Activated CD8-positive, alpha-beta memory T cell treated with anti-CD3 and anti-CD28 coated beads for 36 hours (primary cell): ENCODE measurements at regions not wholly inside any gene's neighbourhood (a gene's known extent, or its start where the extent isn't known, plus 50 kb on each side); places are given as distances from the start of the nearest gene placed in this dataset.

Source experiments
- CTCF ChIA-PET: fragments of 350-600 bp; sonication (Branson Sonifier 250); formaldehyde crosslinking; loops from one replicate; lab custom pipeline; 2021; ENCODE audit warnings: antibody characterized with exemption; lab: Charles Lee
- POLR2A ChIA-PET: fragments of 350-600 bp; sonication (Branson Sonifier 250); formaldehyde crosslinking; loops from one replicate; lab custom pipeline; 2021; ENCODE audit warnings: antibody characterized with exemption; lab: Charles Lee

DNA sequence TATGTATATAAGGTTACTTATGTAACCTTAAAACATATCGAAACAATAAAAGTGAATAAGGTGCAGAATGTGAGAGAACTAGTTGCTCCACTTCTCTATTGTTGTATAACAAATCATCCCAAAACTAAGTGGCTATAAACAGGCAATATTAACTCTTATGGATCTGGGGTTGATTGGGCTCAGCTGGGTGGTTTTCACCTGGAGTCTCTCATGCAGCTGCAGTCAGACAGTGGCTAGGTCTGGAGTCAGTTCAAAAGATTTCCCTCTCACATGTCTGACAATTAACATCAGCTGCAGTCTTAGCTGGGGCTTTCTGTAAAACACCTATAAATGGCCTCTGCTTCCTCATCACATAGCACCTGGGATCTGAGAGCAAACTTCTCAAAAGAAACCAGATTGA lies 288.4 kb upstream of the SASH1 start:
- ChIA-PET CTCF (no interaction called here), POLR2A (no interaction called here)

DNA sequence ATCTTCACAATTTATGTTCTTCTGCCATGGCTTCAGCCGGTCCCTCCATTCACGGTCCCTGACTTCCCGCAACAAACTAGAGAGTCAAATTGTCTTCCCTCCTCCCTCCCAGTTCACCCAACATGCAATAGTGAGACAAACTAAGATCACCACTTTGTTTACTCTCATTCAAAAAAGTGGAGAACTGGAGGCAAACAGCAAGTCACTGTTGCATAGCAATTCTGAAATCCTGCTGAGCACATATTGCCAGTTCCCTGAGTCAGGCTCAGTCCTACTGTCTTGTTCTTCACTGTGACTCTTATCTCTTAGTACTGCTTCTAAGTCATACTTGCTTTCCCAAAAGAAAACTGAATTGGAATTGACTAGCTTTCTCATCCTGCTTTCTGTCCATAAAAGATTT lies 287.2 kb upstream of the SASH1 start:
- CTCF ChIA-PET, result no interaction called here
- POLR2A ChIA-PET, result no interaction called here

DNA sequence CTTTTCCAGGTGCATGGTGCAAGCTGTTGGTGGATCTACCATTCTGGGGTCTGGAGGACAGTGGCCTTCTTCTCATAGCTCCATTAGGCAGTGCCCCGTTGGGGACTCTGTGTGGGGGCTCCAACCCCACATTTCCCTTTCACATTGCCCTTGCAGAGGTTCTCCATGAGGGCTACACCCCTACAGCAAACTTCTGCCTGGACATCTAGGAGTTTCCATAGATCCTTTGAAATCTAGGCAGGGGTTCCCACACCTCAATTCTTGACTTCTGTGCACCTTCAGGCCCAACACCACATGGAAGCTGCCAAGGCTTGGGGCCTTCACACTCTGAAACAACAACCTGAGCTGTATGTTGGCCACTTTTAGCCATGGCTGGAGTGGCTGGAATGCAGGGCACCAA lies 282.8 kb upstream of the SASH1 start:
- CTCF ChIA-PET, result no interaction called here
- POLR2A ChIA-PET, result no interaction called here

DNA sequence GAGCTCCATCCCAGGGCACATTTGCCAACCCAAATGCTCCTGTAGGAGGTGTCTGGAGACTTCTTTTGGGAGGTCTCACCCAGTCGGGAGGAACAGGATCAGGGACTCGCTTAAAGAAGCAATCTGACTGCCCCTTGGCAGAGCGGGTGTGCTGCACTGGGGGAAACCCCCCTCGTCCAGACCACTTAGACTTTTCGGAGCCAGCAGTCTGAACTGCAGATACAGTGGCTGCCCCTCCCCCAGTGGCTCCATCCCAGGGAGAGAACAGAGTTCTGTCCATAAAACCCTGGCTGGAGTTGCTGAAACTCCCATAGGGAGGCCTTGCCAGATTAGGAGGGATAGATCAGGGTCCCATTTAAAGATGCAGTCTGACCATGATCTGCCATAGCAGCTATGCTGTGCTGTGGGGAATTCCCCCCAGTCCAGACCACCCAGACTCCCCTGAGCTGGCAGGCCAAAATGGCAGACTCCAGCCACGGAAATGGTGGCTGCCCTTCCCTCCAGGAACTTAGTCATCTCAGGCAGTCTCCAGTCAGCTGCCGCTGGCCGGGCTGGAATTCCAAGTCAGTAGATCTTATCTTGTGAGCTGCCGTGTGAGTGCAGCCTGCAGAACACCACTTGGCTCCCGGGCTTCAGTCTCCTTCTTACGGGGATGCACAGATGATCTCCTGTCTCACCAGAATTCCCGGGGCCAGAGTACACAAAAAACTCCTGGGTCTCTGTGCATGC lies 278.1 kb upstream of the SASH1 start:
- ChIA-PET POLR2A (no interaction called here), CTCF (no interaction called here)

DNA sequence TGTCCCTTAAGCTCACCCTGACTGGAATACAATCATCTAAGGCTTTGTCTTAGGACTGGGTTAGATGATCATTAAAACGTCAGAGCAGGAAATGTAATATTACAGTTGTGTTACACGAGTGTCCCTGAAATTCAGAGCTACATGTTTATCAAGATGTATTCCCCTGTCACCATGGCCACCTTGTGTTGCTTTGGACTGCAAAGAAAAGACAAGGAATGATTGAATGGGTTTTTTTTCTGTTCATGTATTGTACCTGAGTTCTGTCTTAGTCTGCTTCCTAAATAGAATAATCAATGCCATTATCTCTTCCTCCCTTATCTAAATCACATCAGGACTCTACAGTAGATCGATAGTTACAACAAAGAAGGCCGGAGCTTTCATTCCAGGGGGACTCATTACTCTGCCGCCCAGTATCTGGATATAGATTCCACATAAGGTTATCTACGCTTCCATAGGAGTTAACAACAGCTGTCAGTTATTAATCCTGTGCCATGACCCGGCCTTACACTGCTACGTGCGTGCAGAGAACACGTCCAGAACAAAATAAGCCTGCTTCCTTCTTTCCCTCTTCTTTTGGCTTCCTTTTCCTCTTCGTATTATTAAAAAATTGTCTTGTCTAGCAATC lies 274.1 kb upstream of the SASH1 start:
- ChIA-PET POLR2A (no interaction called here), CTCF (no interaction called here)

DNA sequence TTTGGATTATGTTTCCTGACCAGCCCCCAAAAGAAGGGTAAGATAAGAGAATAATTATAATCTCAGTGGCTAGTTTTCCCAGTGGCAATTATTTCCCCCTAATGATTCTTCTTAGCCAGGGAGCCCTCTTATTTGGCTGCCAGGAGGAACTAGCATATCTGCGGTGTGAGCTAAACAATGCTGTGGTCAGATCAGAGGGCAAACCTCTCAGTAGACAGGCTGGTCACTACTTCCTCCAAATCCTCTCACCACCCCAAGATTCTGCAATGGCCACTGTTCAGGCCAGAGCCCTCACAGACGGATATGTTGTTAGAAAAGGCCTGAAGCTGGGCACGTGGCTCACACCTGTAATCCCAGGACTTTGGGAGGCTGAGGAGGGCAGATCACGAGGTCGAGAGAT lies 273.4 kb upstream of the SASH1 start:
- CTCF ChIA-PET, result no interaction called here
- POLR2A ChIA-PET, result no interaction called here

DNA sequence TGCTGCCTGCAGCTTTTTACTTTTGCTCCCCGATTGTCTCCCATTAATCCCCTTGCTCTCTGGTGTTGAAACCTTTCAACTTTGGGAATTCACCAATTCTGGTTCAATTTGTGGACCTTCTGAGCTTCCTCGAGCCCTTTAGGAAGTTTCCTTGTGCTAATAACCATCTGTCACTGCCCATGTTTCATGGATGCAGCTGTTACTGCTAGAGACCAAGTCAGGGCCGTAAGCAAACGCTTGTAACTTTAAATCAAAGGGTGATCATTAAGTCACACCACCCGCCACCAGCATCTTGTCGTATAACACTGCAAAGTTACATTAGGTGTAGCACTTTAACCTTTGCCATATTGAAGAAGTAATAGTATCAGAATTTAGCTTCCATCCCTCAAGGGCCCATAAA lies 268.3 kb upstream of the SASH1 start:
- ChIA-PET POLR2A (no interaction called here), CTCF (no interaction called here)

DNA sequence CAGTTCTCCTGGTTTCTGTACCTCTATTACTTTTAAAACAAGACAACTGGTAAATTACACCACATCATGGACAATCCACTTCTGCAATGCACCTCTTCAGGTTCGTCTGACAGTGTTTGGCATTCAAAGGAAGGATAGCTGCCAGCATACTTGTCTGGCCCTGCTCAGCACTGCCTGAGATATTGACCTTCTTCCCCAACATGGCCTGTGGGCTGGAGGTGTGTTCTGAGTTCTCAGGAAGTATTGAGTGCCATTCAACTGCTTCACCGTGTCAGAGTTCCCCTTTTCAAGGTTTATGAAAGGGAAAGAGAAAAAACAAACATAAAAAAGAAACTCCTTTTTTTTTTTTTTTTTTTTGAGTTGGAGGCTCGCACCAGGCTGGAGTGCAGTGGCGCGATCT lies 267.9 kb upstream of the SASH1 start:
- POLR2A ChIA-PET, result no interaction called here
- CTCF ChIA-PET, result no interaction called here

DNA sequence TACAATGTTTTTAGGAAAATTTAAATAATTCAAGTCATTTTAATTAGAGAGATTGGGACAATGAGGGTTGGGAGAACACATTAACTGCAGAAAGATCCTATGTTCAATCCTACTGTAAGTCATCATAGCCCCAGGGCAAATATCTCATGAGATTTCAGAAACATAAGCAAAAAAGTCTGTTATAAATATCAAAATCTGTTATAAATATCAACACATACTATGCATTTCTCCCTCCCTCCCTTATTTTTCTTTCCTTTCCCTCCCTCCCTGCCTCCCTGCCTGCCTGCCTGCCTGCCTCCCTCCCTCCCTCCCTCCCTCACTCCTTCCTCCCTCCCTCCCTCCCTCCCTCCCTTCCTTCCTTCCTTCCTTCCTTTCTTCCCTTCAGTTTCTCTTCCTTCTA lies 267.3 kb upstream of the SASH1 start:
- POLR2A ChIA-PET, result no interaction called here
- CTCF ChIA-PET, result no interaction called here

DNA sequence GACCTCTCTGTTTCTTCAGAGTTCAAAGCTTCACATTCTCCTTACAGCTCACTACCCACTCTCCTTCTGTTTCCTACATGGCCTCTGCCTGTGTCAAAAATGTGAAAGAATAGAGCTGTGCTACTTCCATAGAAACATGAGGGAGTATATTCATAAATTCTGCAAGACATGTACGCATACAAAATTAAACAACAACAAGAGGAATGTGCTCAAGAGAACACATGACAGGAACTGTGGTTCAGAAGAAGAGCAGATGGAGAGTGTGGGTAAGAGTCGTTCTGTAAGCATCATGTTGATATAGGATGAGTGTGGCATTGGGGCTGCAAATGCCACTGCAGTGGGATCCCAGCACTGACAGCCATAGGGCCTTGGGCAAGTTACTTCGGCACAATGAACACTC lies 266.6 kb upstream of the SASH1 start:
- ChIA-PET CTCF (no interaction called here), POLR2A (no interaction called here)

DNA sequence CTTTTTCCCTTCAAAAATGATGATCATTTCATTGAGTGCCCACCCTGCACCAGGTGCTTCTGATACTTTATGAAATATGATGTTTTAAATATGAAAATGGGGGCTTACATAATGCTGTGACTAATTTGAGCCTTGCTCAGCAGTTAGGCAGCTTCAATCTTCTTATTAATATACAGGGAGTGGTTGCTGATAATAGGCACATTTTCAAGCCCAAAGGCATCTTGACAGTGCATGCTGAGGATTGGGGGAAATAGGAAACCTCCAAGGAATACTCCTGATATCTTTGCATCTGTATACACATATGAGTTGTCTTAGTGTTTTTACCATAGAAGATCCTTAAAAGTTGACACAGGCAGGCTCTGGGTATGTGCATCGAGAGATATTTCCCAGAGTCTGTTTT lies 262.3 kb upstream of the SASH1 start:
- ChIA-PET POLR2A (no interaction called here), CTCF (no interaction called here)

DNA sequence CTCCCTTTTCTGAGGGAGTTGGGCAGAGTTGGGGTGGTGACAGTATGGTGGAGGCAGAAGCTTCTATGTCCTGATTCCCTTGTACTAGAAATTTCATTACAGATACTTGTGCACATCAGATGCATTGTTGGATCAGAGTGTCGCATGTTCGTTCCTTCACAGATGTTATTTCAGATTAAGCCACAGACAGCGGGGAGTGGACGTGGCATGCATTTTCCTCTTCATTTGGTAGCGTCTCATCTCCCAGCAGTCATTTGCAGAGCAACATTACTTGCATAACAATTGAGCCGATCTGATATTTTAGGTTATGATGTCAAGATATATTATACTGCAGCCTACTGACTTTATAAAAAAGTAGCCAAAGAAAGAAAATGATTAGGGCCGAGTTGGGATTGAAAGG lies 261.6 kb upstream of the SASH1 start:
- ChIA-PET POLR2A (no interaction called here), CTCF (no interaction called here)

DNA sequence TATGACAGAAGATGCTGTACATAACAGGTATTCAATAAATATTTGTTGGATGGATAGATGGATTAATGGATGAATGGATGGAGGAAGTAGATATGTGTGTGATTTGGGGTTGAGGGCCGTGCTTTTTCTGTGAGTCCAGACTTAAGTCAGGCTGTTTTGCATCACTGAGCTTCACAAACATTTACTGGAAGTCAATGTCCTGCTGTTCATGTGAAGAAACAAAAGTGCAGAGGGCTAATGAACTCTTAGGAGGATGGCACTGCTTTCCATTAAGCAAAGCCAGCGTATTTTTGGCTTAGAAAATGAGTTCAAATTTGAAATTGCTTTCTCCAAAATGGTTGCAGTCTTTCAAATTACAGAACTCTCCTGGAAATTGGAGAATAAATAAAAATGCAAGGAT lies 260.6 kb upstream of the SASH1 start:
- POLR2A ChIA-PET, result no interaction called here

DNA sequence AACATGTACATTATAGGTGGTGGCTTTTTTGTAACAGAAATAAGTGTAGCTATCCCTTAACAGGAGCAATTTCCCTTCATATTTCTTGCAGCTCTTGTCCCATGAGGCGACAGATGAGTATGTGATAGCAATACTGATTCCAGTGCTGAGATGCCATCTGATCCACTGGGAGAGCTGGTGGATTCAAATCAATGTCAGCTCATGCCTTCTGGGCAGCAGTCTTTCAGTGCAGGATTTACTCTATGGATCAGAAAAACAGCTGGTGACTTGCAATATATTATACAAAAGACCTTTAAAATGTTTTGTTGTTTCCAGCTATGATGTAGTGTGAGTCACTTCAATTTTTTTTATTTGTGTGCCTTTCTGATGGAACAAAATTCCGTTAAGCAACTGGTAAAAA lies 259.9 kb upstream of the SASH1 start:
- CTCF ChIA-PET, result no interaction called here
- POLR2A ChIA-PET, result no interaction called here

More for the DNA sequence above, 260.6 kb upstream of the SASH1 start:
- CTCF ChIA-PET, result no interaction called here

DNA sequence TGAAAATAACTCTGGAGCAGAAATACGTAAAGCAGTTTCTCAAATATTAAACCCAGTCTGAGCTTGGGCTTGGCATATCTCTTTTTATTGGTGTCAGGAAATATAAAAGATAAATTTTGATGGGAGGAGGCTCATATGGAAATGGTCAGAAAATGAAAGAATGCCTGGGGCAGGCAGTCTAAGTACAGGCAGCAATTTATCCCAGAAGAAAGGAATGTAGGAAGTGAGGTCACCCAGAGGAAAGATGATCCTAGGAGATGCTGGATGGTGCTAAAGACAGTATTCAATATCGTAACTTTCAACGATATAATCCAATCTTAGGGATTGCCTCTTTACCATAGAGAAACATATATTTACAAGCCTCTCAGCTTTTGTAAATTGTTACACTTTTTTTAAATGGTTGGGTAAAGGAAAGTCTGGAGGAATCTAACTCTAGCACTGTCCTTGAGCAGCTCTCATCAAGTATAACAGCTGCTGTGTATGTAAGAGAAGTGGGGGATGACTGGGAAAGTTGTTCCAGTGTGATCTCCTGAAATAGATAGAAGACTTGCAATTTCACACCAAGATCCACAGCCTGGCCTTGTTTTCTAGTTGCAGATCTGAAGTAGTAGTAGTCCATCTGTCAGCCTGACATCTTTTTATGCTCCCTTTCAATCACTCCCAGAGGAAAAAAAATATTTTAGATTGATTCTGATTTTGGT lies 256.9 kb upstream of the SASH1 start:
- ChIA-PET CTCF (no interaction called here), POLR2A (no interaction called here)

DNA sequence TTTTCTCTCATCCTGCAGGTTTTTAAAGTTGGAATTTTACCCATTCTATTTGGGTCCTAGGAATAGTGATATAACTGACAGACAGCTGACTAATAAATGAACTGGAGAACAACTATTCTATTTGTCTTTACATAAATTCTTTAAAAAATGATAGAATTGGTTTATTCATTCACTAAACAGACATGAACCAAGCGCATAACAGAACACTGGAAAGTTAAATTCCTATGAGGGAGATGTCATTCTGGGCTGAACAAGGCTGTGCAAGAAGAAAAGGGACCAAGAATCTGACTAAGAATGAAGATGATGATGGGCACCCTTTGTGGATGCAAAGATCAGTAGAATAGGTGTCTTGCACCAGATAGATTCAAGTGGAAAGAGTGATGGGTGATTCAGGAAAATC lies 256.3 kb upstream of the SASH1 start:
- ChIA-PET POLR2A (no interaction called here), CTCF (no interaction called here)

DNA sequence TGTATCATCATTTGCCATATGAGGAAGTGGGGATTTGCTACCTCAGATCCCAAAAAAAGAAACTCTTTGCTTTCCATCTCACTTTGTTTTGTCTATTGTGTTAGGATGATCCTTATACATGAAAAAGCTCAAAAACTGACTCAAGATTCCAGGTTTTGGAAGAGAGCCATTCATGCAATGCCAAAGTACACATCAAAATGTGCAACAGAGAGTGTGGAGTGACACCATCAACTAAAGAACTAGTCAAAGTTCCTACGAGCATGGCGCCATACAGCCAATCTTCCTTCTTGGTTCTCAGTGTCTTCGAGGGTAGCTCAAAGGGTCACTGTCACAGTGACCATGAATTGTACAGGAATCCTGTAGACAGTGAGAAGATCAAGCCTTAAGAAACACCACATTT lies 255.8 kb upstream of the SASH1 start:
- CTCF ChIA-PET, result no interaction called here
- POLR2A ChIA-PET, result no interaction called here

DNA sequence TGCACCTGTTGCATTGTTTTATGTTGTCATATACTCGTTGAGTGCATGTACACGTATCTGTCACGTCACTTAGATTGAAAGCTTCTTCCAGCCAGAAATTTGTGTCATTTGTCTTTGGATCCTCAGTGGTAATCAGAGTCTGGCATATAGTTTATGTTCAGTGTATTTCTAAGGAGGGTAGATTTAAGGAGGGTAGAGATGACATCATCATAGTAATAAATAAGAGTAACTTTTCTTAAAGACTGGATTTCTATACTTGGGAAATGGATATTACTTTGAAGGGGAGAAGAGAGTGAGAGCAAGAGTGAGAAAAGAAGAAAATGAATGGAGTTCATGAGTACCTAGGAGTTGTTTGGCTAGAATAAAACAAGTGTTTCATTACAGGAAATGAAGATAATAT lies 255.0 kb upstream of the SASH1 start:
- ChIA-PET POLR2A (no interaction called here), CTCF (no interaction called here)

DNA sequence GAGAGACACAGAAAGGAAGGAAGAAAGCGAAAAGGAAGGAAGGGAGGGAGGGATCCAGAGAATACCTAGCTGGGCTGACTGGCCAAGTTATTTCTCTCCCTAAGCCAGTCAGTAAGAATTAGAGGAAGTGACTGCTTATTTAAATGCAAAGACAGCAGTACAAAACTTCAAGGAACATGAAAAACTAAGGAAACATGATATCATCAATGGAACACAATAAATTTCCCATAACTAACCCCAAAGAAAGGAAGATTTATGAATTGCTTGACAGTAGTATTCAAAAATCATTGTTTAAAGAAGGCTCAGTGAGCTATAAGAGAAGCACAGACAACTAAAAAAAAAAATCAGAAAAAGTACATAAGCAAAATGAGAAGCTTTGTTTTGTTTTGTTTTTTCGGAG lies 252.3 kb upstream of the SASH1 start:
- ChIA-PET CTCF (no interaction called here), POLR2A (no interaction called here)

DNA sequence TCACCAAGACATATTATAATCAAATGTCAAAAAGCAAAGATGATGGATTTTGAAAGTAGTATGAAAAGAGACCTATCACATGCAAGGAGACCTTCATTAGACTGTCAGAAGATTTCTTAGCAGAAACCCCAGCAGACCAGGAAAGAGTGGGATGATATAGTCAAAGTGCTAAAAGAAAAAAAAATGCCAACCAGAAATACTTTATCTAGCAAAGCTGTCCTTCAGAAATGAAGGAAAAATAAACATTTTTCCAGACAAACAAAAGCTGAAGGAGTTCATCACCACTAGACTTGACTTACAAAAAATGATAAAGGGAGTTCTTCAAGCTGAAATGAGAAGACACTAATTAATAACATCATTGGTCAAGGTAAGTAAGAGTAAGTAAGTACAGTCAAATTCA lies 251.2 kb upstream of the SASH1 start:
- POLR2A ChIA-PET, result no interaction called here
- CTCF ChIA-PET, result no interaction called here

DNA sequence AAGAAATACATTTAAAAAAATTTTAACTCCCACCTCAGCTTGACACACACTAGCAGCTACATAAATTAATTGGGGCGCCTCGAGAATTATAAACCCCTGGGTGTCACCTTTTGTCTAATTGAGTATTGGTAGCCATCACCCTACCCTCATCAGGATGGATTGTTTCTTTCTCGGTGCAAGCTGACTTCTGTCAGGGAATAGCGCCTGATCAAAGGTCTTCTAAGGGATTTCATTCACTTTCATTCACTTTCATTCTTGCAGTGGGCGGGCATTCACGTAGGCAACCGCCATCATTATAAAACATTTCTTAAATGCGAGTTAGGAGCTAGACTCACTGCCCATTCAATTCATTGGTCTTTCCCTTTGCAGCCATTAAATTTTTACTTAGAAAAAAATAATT lies 239.2 kb upstream of the SASH1 start:
- ChIA-PET CTCF (interaction anchor here (1.1 kb wide), 1 partner anchor 24 kb away, joined by 3 read pairs; no protein-coding TSS in a partner anchor), POLR2A (no interaction called here)
